Left lung (tissue), 4 donors: ENCODE measurements at regions not wholly inside any gene's neighbourhood (a gene's known extent, or its start where the extent isn't known, plus 50 kb on each side); places are given as distances from the start of the nearest gene placed in this dataset.

Experiments
- ATAC-seq: fragments of 200-7000 bp; cut with Tn5 transposase; one replicate; pipeline ENCODE4 v1.9.1; 2020; ENCODE audit warnings: moderate library complexity
- DNase-seq, 4 donors: peaks; one replicate each; pipeline ENCODE4 v3.0.0-alpha.2; 2013 to 2020
- H3K27ac ChIP-seq, 2 donors: fragments of 200-600 bp; sonication (generic) in 1 of 2; one replicate each; pipeline versions ENCODE4 v1.5.0 to v1.8.0; 2020 to 2021
- H3K27me3 ChIP-seq, 2 donors: fragments of 200-600 bp; sonication (generic) in 1 of 2; one replicate each; pipeline versions ENCODE4 v1.5.0 to v1.8.0; 2020 to 2021
- H3K36me3 ChIP-seq, 2 donors: fragments of 200-600 bp; sonication (generic) in 1 of 2; one replicate each; pipeline versions ENCODE4 v1.5.0 to v1.8.0; 2020 to 2021
- H3K4me1 ChIP-seq, 2 donors: fragments of 200-600 bp; one replicate each; pipeline ENCODE4 v1.8.0; 2021
- H3K4me3 ChIP-seq, 2 donors: fragments of 200-600 bp; sonication (generic) in 1 of 2; one replicate each; pipeline versions ENCODE4 v1.5.0 to v1.8.0; 2020 to 2021; ENCODE audit warnings: mild to moderate bottlenecking in 1 of 2
- H3K9me3 ChIP-seq, 2 donors: fragments of 200-600 bp; sonication (generic) in 1 of 2; one replicate each; pipeline versions ENCODE4 v1.5.0 to v1.8.0; 2020 to 2021
- intact Hi-C, 2 donors: fragments of 100-400 bp; cut with DNase I; formaldehyde crosslinking; loops; one replicate each; pipeline versions ENCODE4 v1.11.2 to v1.14.2; 2022
- TF ChIP-seq, protein P1 (sequence below), 2 donors: fragments of 200-600 bp; sonication (generic) in 1 of 2; IDR thresholded peaks; one replicate each; pipeline versions ENCODE4 v1.5.0 to v1.8.0; 2021; ENCODE audit warnings: antibody characterized with exemption in 2 of 2
- donor health status: DM: no; HTN: yes; CAD: no.
- donor health status: DM: no; HTN: no; CAD: no.

DNA sequence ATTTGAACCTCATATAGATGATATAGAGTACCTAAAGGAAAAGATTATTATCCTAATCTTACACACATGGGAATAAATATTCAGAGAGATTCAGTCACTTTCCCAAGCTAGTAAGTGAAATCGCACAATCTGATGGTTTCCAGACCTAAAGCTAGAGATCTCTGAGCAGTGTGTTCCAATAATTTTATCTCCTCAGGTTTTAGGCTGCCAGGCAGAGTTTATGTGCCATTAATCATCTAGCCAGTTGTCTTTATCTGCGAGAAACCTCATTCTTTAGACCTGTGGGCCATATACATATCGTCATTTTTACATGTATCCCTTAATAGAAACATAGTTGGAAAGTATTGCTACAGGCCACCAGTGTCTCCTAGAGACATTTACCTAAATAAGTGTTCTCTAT lies 647.2 kb upstream of the STEAP1 start:
- TF ChIP-seq, protein P1, sequence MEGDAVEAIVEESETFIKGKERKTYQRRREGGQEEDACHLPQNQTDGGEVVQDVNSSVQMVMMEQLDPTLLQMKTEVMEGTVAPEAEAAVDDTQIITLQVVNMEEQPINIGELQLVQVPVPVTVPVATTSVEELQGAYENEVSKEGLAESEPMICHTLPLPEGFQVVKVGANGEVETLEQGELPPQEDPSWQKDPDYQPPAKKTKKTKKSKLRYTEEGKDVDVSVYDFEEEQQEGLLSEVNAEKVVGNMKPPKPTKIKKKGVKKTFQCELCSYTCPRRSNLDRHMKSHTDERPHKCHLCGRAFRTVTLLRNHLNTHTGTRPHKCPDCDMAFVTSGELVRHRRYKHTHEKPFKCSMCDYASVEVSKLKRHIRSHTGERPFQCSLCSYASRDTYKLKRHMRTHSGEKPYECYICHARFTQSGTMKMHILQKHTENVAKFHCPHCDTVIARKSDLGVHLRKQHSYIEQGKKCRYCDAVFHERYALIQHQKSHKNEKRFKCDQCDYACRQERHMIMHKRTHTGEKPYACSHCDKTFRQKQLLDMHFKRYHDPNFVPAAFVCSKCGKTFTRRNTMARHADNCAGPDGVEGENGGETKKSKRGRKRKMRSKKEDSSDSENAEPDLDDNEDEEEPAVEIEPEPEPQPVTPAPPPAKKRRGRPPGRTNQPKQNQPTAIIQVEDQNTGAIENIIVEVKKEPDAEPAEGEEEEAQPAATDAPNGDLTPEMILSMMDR (IDR thresholded peaks at IDR 0.05) = no peak

DNA sequence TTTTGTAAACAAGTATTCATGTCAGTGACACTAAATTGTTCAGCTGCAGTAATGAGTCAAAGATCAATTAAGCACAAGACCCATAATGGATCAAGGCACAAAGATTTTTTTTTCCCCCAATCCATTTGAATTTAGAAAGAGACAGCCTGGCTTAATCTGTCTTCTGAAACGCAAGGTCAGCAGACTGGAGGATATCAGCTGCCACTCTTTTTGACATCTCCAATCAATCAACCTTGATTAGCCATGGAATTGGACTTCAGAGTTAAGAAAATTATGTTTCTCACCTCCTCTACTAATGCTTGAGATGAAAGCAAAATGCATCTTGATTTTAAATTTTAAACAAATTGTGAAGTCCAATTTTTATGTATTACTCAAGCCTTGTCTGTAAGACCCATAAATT lies 642.4 kb upstream of the STEAP1 start:
- Histone ChIP-seq H3K4me1 (no peaks in the 10 kb centered on the region), H3K36me3 (no peaks in the 10 kb centered on the region), H3K27ac (no peak overlapping the region), H3K9me3 (no peaks in the 10 kb centered on the region), H3K4me3 (no peak overlapping the region), H3K27me3 (no peaks in the 10 kb centered on the region)
- TF ChIP-seq, protein P1 (IDR thresholded peaks at IDR 0.05) = no peak
- ATAC-seq (no peak), DNase-seq (no peak)
- intact Hi-C loops = no loop called here

More for the DNA sequence above, 647.2 kb upstream of the STEAP1 start:
- Histone ChIP-seq H3K27me3 (no peaks in the 10 kb centered on the region), H3K36me3 (no peaks in the 10 kb centered on the region), H3K4me3 (no peak overlapping the region), H3K4me1 (no peaks in the 10 kb centered on the region), H3K9me3 (no peaks in the 10 kb centered on the region), H3K27ac (no peak overlapping the region)
- intact Hi-C loops = no loop called here
- ATAC-seq = no peak
- no peak for DNase-seq

DNA sequence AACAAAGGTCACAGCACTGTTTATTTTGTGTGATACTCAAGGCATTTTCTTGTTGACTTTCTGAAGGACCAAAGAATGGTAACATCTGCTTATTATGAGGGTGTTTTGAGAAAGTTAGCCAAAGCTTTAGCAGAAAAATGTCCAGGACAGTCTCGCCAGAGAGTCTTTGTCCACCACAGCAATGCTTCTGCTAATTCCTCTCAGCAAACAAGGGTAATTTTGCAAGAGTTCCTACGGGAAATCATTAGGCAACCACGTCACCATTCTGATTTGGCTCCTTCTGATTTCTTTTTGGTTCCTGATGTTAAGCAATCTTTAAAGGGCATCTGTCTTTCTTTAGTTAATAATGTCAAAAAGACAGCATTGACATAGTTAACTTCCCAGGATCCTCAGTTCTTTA lies 639.3 kb upstream of the STEAP1 start:
- Histone ChIP-seq H3K9me3 (no peaks in the 10 kb centered on the region), H3K4me3 (no peak overlapping the region), H3K4me1 (no peaks in the 10 kb centered on the region), H3K27me3 (no peaks in the 10 kb centered on the region), H3K36me3 (no peaks in the 10 kb centered on the region), H3K27ac (no peak overlapping the region)
- intact Hi-C loops = no loop called here
- TF ChIP-seq, protein P1 (IDR thresholded peaks at IDR 0.05) = no peak
- ATAC-seq = no peak
- DNase-seq = no peak

DNA sequence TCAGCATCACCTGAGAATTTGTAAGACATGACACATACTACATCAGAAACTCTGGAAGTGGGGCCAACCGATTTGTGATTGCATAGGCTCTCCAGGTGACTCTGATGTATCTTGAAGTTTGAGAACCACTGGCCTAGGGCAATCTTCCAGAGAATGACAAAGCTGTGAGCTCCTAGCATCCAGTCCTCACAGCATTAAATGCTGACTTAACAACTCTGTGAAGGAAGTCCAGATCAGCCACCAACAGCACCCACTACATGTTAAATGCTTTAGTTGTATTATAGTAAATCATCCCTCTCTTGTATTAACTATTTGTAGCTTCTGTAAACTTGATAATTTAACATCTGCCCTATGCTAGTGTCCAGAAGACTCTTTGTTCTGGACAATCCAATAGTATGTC lies 636.5 kb upstream of the STEAP1 start:
- TF ChIP-seq, protein P1 (IDR thresholded peaks at IDR 0.05) = no peak
- H3K4me1 ChIP-seq = no peaks in the 10 kb centered on the region
- DNase-seq (no peak), ATAC-seq (no peak)
- H3K27ac ChIP-seq = no peak overlapping the region
- H3K27me3 ChIP-seq = no peaks in the 10 kb centered on the region
- H3K9me3 ChIP-seq = no peaks in the 10 kb centered on the region
- H3K36me3 ChIP-seq = no peaks in the 10 kb centered on the region
- no peak overlapping the region for H3K4me3 ChIP-seq
- intact Hi-C loops = no loop called here

DNA sequence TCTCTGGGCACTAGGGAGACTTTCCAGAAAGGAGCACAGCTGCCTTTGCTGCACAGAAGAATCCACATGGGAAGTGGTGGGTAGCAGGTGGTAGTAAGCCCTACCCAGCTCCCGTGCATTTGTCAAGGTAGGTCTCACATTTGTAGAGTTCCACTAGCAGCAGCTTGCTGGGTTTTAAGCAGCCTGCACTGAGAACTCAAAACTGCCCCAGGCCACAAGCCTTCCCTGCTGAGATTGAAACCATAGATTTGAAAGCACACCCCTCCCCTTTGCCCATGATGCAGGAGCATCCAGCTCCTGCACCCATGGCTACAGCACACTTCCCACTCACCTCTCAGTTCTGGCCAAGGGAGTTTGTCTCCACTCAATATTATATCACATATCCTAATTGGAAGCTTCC lies 604.5 kb upstream of the STEAP1 start:
- Histone ChIP-seq H3K27ac (no peak overlapping the region), H3K4me1 (no peaks in the 10 kb centered on the region), H3K27me3 (no peaks in the 10 kb centered on the region), H3K4me3 (no peak overlapping the region), H3K9me3 (peaks cover 0 to 3% of the 10 kb centered on the region in 2 donors), H3K36me3 (no peaks in the 10 kb centered on the region)
- TF ChIP-seq, protein P1 (IDR thresholded peaks at IDR 0.05) = no peak
- ATAC-seq (no peak), DNase-seq (no peak)
- intact Hi-C loops = no loop called here
